ENCODE measurements at regions not wholly inside any gene's neighbourhood (a gene's known extent, or its start where the extent isn't known, plus 50 kb on each side); places are given as distances from the start of the nearest gene placed in this dataset.

DNA sequence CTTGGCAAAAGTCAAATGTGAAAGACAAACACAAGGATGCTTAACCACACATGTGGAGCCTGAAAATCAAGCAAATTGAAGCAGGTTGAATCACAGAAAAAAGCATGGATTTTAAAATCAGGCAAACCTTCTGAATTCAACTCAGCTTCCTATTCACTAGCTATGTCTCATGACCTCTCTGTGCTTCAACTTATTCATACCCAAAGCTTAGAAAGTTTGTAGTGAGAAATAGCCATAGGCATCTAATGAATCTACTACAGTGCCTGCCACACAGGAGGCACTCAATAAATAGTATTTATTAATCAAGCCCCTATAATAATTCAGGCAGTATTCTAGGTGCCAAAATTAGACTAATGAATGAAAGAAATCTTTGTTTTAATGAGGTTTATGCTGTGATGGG, 112.2 kb upstream of the TNFAIP3 start:
- no peak for TF ChIP-seq YY1 (IDR thresholded peaks at IDR 0.05)
- TF ChIP-seq RXRA (IDR thresholded peaks at IDR 0.05), result no peak
- TF ChIP-seq, protein P1, sequence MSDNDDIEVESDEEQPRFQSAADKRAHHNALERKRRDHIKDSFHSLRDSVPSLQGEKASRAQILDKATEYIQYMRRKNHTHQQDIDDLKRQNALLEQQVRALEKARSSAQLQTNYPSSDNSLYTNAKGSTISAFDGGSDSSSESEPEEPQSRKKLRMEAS (IDR thresholded peaks at IDR 0.05), result no peak
- TF ChIP-seq NR2F2 (IDR thresholded peaks at IDR 0.05), result no peak
- TF ChIP-seq, protein P2, sequence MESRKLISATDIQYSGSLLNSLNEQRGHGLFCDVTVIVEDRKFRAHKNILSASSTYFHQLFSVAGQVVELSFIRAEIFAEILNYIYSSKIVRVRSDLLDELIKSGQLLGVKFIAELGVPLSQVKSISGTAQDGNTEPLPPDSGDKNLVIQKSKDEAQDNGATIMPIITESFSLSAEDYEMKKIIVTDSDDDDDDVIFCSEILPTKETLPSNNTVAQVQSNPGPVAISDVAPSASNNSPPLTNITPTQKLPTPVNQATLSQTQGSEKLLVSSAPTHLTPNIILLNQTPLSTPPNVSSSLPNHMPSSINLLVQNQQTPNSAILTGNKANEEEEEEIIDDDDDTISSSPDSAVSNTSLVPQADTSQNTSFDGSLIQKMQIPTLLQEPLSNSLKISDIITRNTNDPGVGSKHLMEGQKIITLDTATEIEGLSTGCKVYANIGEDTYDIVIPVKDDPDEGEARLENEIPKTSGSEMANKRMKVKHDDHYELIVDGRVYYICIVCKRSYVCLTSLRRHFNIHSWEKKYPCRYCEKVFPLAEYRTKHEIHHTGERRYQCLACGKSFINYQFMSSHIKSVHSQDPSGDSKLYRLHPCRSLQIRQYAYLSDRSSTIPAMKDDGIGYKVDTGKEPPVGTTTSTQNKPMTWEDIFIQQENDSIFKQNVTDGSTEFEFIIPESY (IDR thresholded peaks at IDR 0.05), result no peak
- no peak for TF ChIP-seq JUND (IDR thresholded peaks at IDR 0.05)
- no peak for TF ChIP-seq RAD21 (IDR thresholded peaks at IDR 0.05)
- TF ChIP-seq EGR1 (IDR thresholded peaks at IDR 0.05; ENCODE audit: low read depth in 2 of 2), result no peak
- no peak for TF ChIP-seq TAF1 (conservative IDR thresholded peaks at IDR 0.05)
- no peak for TF ChIP-seq GABPA (IDR thresholded peaks at IDR 0.05 in 1 of 2, conservative IDR thresholded peaks at IDR 0.05 in 1 of 2)
- no peaks in the 10 kb centered on the region for H3K27me3 ChIP-seq (ENCODE audit: control insufficient read depth in 4 of 4, insufficient read depth in 4 of 4, low read length in 3 of 4)
- no peak for DNase-seq (ENCODE audit: low spot score)
- no peaks in the 10 kb centered on the region for H3K9me3 ChIP-seq (ENCODE audit: control insufficient read depth in 4 of 4, low read length in 3 of 4)
- no peak overlapping the region for H3K9ac ChIP-seq (ENCODE audit: low read depth in 1 of 2, low read length in 2 of 2)
- H3K4me1 ChIP-seq (ENCODE audit: control insufficient read depth in 4 of 4, insufficient read depth in 4 of 4, low read length in 3 of 4), result no peaks in the 10 kb centered on the region
- H3K27ac ChIP-seq (ENCODE audit: low read depth in 1 of 2, low read length in 2 of 2), result no peak overlapping the region
- H3K4me3 ChIP-seq (ENCODE audit: low read depth in 1 of 3, low read length in 3 of 3), result no peak overlapping the region
- H3K36me3 ChIP-seq (ENCODE audit: control insufficient read depth in 4 of 4, insufficient read depth in 3 of 4, low read depth in 1 of 4, low read length in 3 of 4), result no peaks in the 10 kb centered on the region

DNA sequence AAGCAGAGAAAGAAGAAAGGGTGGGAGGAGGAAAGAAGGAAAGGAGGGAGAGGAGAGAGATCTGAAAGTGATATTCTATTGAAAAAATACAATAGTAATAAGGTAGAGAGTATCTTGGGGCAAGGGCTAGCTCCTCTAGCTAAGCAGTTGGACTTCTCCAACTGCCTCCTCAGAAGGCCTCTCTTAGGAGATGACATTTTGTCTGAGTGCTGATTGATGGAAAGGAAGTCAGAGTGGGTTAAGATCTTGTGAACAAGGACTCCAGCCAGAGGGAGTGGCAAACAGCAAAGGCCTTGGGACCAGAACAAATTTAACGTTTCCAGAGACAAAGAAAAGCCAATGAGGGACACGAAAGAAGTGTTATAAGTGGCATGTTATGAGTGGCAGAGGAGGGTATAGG, 111.8 kb upstream of the TNFAIP3 start:
- Histone ChIP-seq H3K36me3 (ENCODE audit: control insufficient read depth in 4 of 4, insufficient read depth in 3 of 4, low read depth in 1 of 4, low read length in 3 of 4) (no peaks in the 10 kb centered on the region), H3K27me3 (ENCODE audit: control insufficient read depth in 4 of 4, insufficient read depth in 4 of 4, low read length in 3 of 4) (no peaks in the 10 kb centered on the region), H3K9ac (ENCODE audit: low read depth in 1 of 2, low read length in 2 of 2) (no peak overlapping the region), H3K27ac (ENCODE audit: low read depth in 1 of 2, low read length in 2 of 2) (no peak overlapping the region), H3K4me3 (ENCODE audit: low read depth in 1 of 3, low read length in 3 of 3) (no peak overlapping the region), H3K4me1 (ENCODE audit: control insufficient read depth in 4 of 4, insufficient read depth in 4 of 4, low read length in 3 of 4) (no peaks in the 10 kb centered on the region), H3K9me3 (ENCODE audit: control insufficient read depth in 4 of 4, low read length in 3 of 4) (no peaks in the 10 kb centered on the region)
- TF ChIP-seq SP1 (IDR thresholded peaks at IDR 0.05) (no peak), FOXA2 (IDR thresholded peaks at IDR 0.05) (no peak), RXRA (IDR thresholded peaks at IDR 0.05) (no peak), FOXA1 (IDR thresholded peaks at IDR 0.05) (no peak), RAD21 (IDR thresholded peaks at IDR 0.05) (no peak), TAF1 (conservative IDR thresholded peaks at IDR 0.05) (no peak), GABPA (IDR thresholded peaks at IDR 0.05 in 1 of 2, conservative IDR thresholded peaks at IDR 0.05 in 1 of 2) (no peak), HNF4G (IDR thresholded peaks at IDR 0.05) (no peak), EGR1 (IDR thresholded peaks at IDR 0.05; ENCODE audit: low read depth in 2 of 2) (no peak)
- TF ChIP-seq, protein P3, sequence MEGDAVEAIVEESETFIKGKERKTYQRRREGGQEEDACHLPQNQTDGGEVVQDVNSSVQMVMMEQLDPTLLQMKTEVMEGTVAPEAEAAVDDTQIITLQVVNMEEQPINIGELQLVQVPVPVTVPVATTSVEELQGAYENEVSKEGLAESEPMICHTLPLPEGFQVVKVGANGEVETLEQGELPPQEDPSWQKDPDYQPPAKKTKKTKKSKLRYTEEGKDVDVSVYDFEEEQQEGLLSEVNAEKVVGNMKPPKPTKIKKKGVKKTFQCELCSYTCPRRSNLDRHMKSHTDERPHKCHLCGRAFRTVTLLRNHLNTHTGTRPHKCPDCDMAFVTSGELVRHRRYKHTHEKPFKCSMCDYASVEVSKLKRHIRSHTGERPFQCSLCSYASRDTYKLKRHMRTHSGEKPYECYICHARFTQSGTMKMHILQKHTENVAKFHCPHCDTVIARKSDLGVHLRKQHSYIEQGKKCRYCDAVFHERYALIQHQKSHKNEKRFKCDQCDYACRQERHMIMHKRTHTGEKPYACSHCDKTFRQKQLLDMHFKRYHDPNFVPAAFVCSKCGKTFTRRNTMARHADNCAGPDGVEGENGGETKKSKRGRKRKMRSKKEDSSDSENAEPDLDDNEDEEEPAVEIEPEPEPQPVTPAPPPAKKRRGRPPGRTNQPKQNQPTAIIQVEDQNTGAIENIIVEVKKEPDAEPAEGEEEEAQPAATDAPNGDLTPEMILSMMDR (IDR thresholded peaks at IDR 0.05; ENCODE audit: low read depth, low read length, missing input control), result no peak
- TF ChIP-seq, protein P4, sequence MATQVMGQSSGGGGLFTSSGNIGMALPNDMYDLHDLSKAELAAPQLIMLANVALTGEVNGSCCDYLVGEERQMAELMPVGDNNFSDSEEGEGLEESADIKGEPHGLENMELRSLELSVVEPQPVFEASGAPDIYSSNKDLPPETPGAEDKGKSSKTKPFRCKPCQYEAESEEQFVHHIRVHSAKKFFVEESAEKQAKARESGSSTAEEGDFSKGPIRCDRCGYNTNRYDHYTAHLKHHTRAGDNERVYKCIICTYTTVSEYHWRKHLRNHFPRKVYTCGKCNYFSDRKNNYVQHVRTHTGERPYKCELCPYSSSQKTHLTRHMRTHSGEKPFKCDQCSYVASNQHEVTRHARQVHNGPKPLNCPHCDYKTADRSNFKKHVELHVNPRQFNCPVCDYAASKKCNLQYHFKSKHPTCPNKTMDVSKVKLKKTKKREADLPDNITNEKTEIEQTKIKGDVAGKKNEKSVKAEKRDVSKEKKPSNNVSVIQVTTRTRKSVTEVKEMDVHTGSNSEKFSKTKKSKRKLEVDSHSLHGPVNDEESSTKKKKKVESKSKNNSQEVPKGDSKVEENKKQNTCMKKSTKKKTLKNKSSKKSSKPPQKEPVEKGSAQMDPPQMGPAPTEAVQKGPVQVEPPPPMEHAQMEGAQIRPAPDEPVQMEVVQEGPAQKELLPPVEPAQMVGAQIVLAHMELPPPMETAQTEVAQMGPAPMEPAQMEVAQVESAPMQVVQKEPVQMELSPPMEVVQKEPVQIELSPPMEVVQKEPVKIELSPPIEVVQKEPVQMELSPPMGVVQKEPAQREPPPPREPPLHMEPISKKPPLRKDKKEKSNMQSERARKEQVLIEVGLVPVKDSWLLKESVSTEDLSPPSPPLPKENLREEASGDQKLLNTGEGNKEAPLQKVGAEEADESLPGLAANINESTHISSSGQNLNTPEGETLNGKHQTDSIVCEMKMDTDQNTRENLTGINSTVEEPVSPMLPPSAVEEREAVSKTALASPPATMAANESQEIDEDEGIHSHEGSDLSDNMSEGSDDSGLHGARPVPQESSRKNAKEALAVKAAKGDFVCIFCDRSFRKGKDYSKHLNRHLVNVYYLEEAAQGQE (IDR thresholded peaks at IDR 0.05), result no peak
- no peak for DNase-seq (ENCODE audit: low spot score)
- WGBS, result 86% methylated on average over 2 of the region's 2 CpGs
